H9 (cell line): ENCODE measurements at regions not wholly inside any gene's neighbourhood (a gene's known extent, or its start where the extent isn't known, plus 50 kb on each side); places are given as distances from the start of the nearest gene placed in this dataset.

Experiments used
- DNase-seq: peaks from one replicate; pipeline ENCODE4 v3.0.0-alpha.2; 2017
- H2AFZ ChIP-seq: one replicate; pipeline ENCODE4 v1.6.1; 2013; ENCODE audit warnings: mild to moderate bottlenecking, low read length, control low read depth, moderate library complexity
- H2AK5ac ChIP-seq: 2 replicates; pipeline ENCODE4 v1.6.1; 2013; ENCODE audit warnings: low read length, control low read depth, mixed read lengths; ENCODE audit not compliant: insufficient read length
- H2BK120ac ChIP-seq: one replicate; pipeline ENCODE4 v1.6.1; 2013; ENCODE audit warnings: low read depth, mild to moderate bottlenecking, low read length, control low read depth, inconsistent platforms; ENCODE audit not compliant: poor library complexity, severe bottlenecking
- H2BK12ac ChIP-seq: 2 replicates; pipeline ENCODE4 v1.6.1; 2013; ENCODE audit warnings: low read length, control low read depth, mixed read lengths, low read depth; ENCODE audit not compliant: insufficient read length
- H2BK15ac ChIP-seq: 2 replicates; pipeline ENCODE4 v1.6.1; 2013; ENCODE audit warnings: low read depth, low read length, control low read depth
- H2BK20ac ChIP-seq: one replicate; pipeline ENCODE4 v1.6.1; 2013; ENCODE audit warnings: low read depth, mild to moderate bottlenecking, low read length, control low read depth, inconsistent platforms; ENCODE audit not compliant: poor library complexity, severe bottlenecking
- H2BK5ac ChIP-seq: 2 replicates; pipeline ENCODE4 v1.6.1; 2013; ENCODE audit warnings: low read length, control low read depth, mixed read lengths; ENCODE audit not compliant: insufficient read length
- H3K14ac ChIP-seq: 2 replicates; pipeline ENCODE4 v1.6.1; 2013; ENCODE audit warnings: low read length, control low read depth; ENCODE audit not compliant: insufficient read depth
- H3K18ac ChIP-seq: 2 replicates; pipeline ENCODE4 v1.6.1; 2013; ENCODE audit warnings: low read depth, mild to moderate bottlenecking, mixed read lengths, low read length, control low read depth; ENCODE audit not compliant: insufficient read length
- H3K23ac ChIP-seq: 2 replicates; pipeline ENCODE4 v1.6.1; 2013; ENCODE audit warnings: low read length, control low read depth, mixed read lengths, low read depth; ENCODE audit not compliant: insufficient read length
- H3K23me2 ChIP-seq: 2 replicates; pipeline ENCODE4 v1.6.1; 2013; ENCODE audit warnings: low read depth, mild to moderate bottlenecking, mixed read lengths, low read length, control low read depth; ENCODE audit not compliant: insufficient read length, poor library complexity, severe bottlenecking
- H3K27ac ChIP-seq: 2 replicates; pipeline ENCODE4 v1.5.1; 2013; ENCODE audit warnings: low read length, control low read depth, mixed read lengths, low read depth; ENCODE audit not compliant: insufficient read length
- H3K27me3 ChIP-seq: 2 replicates; pipeline ENCODE4 v1.6.1; 2013; ENCODE audit warnings: low read length, control low read depth, inconsistent platforms; ENCODE audit not compliant: insufficient read depth
- H3K4ac ChIP-seq: 2 replicates; pipeline ENCODE4 v1.6.1; 2013; ENCODE audit warnings: low read depth, mild to moderate bottlenecking, control low read depth, inconsistent platforms, low read length, moderate library complexity
- H3K4me1 ChIP-seq: 2 replicates; pipeline ENCODE4 v1.6.1; 2013; ENCODE audit warnings: low read length, control low read depth, inconsistent platforms; ENCODE audit not compliant: insufficient read depth
- H3K4me2 ChIP-seq: 2 replicates; pipeline ENCODE4 v1.6.1; 2013; ENCODE audit warnings: low read length, control low read depth, mixed read lengths; ENCODE audit not compliant: insufficient read length, insufficient read depth
- H3K56ac ChIP-seq: 2 replicates; pipeline ENCODE4 v1.6.1; 2013; ENCODE audit warnings: low read depth, mild to moderate bottlenecking, mixed read lengths, low read length, control low read depth; ENCODE audit not compliant: insufficient read length
- H3K79me1 ChIP-seq: 2 replicates; pipeline ENCODE4 v1.6.1; 2013; ENCODE audit warnings: low read depth, mild to moderate bottlenecking, moderate library complexity, low read length, control low read depth, inconsistent platforms; ENCODE audit not compliant: insufficient read depth, poor library complexity, severe bottlenecking
- H3K79me2 ChIP-seq: 2 replicates; pipeline ENCODE4 v1.6.1; 2013; ENCODE audit warnings: low read length, control low read depth, inconsistent platforms; ENCODE audit not compliant: insufficient read depth
- H3K9ac ChIP-seq: 2 replicates; pipeline ENCODE4 v1.6.1; 2013; ENCODE audit warnings: low read length, control low read depth, mixed read lengths; ENCODE audit not compliant: insufficient read length; ENCODE audit errors: extremely low read depth
- H3K9me3 ChIP-seq: one replicate; pipeline ENCODE4 v1.6.1; 2013; ENCODE audit warnings: low read depth, low read length, inconsistent platforms; ENCODE audit not compliant: control insufficient read depth
- H3T11ph ChIP-seq: one replicate; pipeline ENCODE4 v1.6.1; 2013; ENCODE audit warnings: mild to moderate bottlenecking, low read length, control low read depth, inconsistent platforms
- H4K20me1 ChIP-seq: one replicate; pipeline ENCODE4 v1.6.1; 2013; ENCODE audit not compliant: control insufficient read depth, insufficient read length, insufficient read depth
- H4K5ac ChIP-seq: 2 replicates; pipeline ENCODE4 v1.6.1; 2013; ENCODE audit warnings: low read depth, mild to moderate bottlenecking, mixed read lengths, low read length, control low read depth; ENCODE audit not compliant: insufficient read length
- H4K8ac ChIP-seq: replicated peaks from 2 replicates; pipeline ENCODE4 v1.6.1; 2013; ENCODE audit warnings: low read length, control low read depth, mixed read lengths, low read depth; ENCODE audit not compliant: insufficient read length
- H4K91ac ChIP-seq: 2 replicates; pipeline ENCODE4 v1.6.1; 2013; ENCODE audit warnings: low read depth, mild to moderate bottlenecking, moderate library complexity, mixed read lengths, low read length, control low read depth; ENCODE audit not compliant: insufficient read length
- H3K27ac Mint-ChIP-seq, 3 experiments: 2 replicates in 2 of 3; 3 replicates in 1 of 3; pipeline ENCODE4 v1.8.0; 2020 to 2021; ENCODE audit warnings: mixed read lengths in 3 of 3, mild to moderate bottlenecking in 1 of 3, moderate library complexity in 1 of 3
- H3K27me3 Mint-ChIP-seq: 2 replicates; pipeline ENCODE4 v1.8.0; 2021; ENCODE audit warnings: low read depth, mild to moderate bottlenecking, moderate library complexity, mixed read lengths
- H3K36me3 Mint-ChIP-seq, 3 experiments: 2 replicates in 2 of 3; 3 replicates in 1 of 3; pipeline ENCODE4 v1.8.0; 2020 to 2021; ENCODE audit warnings: low read depth in 3 of 3, mixed read lengths in 3 of 3; ENCODE audit not compliant: insufficient read depth in 1 of 3
- H3K4me1 Mint-ChIP-seq, 2 experiments: 2 replicates each; pipeline ENCODE4 v1.8.0; 2020; ENCODE audit warnings: mixed read lengths in 2 of 2
- H3K4me3 Mint-ChIP-seq, 2 experiments: 2 replicates in 1 of 2; 3 replicates in 1 of 2; pipeline ENCODE4 v1.8.0; 2020 to 2021; ENCODE audit warnings: mild to moderate bottlenecking in 2 of 2, mixed read lengths in 2 of 2, moderate library complexity in 1 of 2
- H3K9me3 Mint-ChIP-seq, 2 experiments: 2 replicates in 1 of 2; 3 replicates in 1 of 2; pipeline ENCODE4 v1.8.0; 2020; ENCODE audit warnings: mild to moderate bottlenecking in 2 of 2, mixed read lengths in 2 of 2, moderate library complexity in 1 of 2
- WGBS: extraction: QIAGEN DNeasy Blood & Tissue Kit; methylation state at CpG from one replicate; pipeline ENCODE4 v1.1.7; 2013; ENCODE audit warnings: missing lambda C conversion rate, low lambda C conversion rate, mixed read lengths; ENCODE audit not compliant: insufficient read length; ENCODE audit errors: extremely low coverage; 5-methylcytosine and 5-hydroxymethylcytosine counted together
- TF ChIP-seq, protein P1 (sequence below): fragments of 200-600 bp; sonication (generic); conservative IDR thresholded peaks from 3 replicates; pipeline ENCODE4 v1.8.0; 2021; ENCODE audit warnings: antibody characterized with exemption, mild to moderate bottlenecking

DNA sequence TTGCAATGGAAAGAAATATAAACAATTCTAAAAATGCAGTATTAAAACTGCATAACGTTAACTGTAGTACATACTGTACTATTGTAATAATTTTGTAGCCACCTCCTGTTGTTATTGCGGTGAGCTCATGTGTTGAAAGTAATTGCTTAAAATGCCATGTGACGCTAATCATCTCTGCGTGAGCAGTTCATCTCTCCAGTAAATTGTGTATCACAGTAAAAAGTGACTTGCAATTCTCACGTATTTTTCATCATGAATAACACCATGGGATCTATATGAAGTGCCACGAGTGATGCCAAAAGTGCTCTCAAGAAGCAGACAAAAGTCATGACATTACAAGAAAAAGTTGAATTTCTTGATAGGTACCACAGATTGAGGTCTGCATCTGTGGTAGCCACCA lies 82.4 kb upstream of the CYYR1 start:
- H3K9me3 Mint-ChIP-seq: peaks cover 11 to 13% of the 10 kb centered on the region in 2 experiments; a peak in 2 of 5 replicates
- Histone ChIP-seq H3K27me3 (no peaks in the 10 kb centered on the region), H3T11ph (no peak overlapping the region), H4K20me1 (no peaks in the 10 kb centered on the region), H3K9ac (no peak overlapping the region), H3K56ac (no peak overlapping the region), H3K79me2 (no peaks in the 10 kb centered on the region), H3K23me2 (no peaks in the 10 kb centered on the region), H3K14ac (no peak overlapping the region), H3K18ac (no peak overlapping the region), H2AK5ac (no peak overlapping the region), H3K27ac (no peak overlapping the region), H2BK5ac (no peak overlapping the region), H2BK12ac (no peak overlapping the region), H2AFZ (no peak overlapping the region), H4K5ac (no peak overlapping the region), H3K9me3 (no peaks in the 10 kb centered on the region), H3K4me1 (no peaks in the 10 kb centered on the region), H2BK15ac (no peak overlapping the region), H2BK120ac (no peak overlapping the region), H4K91ac (no peak overlapping the region), H3K79me1 (no peaks in the 10 kb centered on the region), H4K8ac (no peak overlapping the region), H2BK20ac (no peak overlapping the region), H3K4ac (no peak overlapping the region), H3K23ac (no peak overlapping the region), H3K4me2 (no peak overlapping the region)
- peaks cover 0 to 17% (median 10%) of the 10 kb centered on the region in 3 experiments; a peak in 5 of 7 replicates for H3K36me3 Mint-ChIP-seq
- H3K4me1 Mint-ChIP-seq: no peaks in the 10 kb centered on the region
- no peak for DNase-seq
- H3K27me3 Mint-ChIP-seq: no peaks in the 10 kb centered on the region; the same call in 1 of the 2 replicates
- no peak overlapping the region for H3K4me3 Mint-ChIP-seq
- TF ChIP-seq, protein P1, sequence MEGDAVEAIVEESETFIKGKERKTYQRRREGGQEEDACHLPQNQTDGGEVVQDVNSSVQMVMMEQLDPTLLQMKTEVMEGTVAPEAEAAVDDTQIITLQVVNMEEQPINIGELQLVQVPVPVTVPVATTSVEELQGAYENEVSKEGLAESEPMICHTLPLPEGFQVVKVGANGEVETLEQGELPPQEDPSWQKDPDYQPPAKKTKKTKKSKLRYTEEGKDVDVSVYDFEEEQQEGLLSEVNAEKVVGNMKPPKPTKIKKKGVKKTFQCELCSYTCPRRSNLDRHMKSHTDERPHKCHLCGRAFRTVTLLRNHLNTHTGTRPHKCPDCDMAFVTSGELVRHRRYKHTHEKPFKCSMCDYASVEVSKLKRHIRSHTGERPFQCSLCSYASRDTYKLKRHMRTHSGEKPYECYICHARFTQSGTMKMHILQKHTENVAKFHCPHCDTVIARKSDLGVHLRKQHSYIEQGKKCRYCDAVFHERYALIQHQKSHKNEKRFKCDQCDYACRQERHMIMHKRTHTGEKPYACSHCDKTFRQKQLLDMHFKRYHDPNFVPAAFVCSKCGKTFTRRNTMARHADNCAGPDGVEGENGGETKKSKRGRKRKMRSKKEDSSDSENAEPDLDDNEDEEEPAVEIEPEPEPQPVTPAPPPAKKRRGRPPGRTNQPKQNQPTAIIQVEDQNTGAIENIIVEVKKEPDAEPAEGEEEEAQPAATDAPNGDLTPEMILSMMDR: no peak
- H3K27ac Mint-ChIP-seq: no peak overlapping the region
- no CpG with 5 or more reads among the region's 6 CpGs for WGBS
